ENCODE measurements at regions not wholly inside any gene's neighbourhood (a gene's known extent, or its start where the extent isn't known, plus 50 kb on each side); places are given as distances from the start of the nearest gene placed in this dataset.

DNA sequence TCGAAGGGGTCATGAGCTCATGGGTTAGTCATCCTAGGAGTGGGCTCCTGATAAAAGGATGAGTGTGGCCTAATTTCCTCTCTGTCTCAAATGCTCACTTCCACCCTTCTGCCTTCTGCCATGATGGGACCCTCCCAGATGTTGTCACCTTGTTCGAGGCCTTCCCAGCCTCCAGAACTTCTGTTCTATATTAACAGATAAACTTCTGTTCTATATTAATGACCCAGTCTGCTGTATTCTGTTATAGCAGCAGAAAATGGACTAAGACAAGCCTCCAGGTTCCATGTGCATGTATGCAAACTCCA, 583.2 kb downstream of the GLRX3 start:
- no peak for DNase-seq (ENCODE audit: low read depth in 2 of 2)

GRCh38 chr10:130720235-130720634, 584.0 kb downstream of the GLRX3 start:
- no peak for DNase-seq (ENCODE audit: low read depth in 2 of 2)

DNA sequence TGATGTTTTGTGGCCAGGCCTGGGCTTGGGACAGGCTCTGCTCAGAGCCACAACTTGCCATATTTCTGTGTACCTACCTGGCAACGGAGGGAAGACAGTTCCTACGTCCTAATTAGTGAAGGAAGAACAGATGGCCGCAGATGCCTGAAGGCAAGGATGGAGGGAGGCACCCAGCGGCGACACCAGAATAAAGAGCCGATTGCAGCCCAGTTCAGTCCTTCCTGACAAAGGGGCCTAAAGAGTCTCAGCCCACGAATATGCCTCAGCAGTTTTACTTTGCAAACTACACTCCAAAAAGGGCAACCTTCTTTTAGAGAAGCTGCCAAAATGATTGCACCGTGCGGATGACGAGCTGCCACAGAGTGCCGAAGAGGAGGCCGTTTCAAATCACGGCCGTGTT, 585.8 kb downstream of the GLRX3 start:
- no peak for DNase-seq (ENCODE audit: low read depth in 2 of 2)

DNA sequence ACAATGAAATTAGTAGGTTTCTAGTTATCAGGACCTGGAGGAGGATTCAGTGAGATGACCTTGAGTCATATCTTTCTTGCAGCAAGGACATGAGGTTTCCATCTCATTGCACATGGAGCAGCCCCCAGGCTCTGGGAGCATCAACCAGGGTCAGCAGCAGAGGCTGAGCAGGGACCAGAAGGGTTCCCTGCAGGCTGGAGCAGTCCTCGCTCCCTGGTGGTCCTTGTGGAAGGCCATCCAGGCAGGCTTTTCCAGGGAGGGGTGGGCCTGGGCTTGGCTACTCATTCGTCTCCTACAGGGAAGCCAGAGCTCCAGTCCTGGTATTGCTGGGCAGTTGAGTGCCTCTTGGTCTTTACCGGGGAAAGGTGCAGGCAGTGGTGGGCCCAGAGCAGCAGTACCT, 587.5 kb downstream of the GLRX3 start:
- DNase-seq (ENCODE audit: low read depth in 2 of 2), result no peak

DNA sequence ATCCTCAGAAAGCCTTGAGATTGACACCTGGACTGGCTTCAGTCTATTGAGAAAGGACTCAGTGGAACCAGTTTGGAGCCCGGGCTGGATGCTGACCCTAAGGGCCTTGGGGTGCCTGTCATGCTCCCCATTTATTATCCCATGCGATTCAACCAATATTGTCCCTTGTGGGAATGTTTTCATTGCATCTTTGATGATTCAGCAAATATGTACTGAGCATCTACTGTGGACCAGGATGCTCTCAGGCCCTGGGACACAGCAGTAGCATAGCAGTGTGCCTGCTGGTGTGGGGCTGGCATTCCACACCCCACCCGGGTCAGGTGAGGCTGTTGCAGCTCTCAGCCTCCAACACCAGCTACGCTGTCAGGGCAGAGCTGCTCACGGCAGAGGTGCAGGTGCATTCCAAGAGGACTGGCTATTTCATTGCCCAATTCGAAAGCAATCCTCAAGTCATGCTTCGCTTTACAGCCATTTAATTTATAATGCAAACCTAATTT, 586.0 kb downstream of the TCERG1L start:
- DNase-seq (ENCODE audit: low read depth in 2 of 2), result no peak

DNA sequence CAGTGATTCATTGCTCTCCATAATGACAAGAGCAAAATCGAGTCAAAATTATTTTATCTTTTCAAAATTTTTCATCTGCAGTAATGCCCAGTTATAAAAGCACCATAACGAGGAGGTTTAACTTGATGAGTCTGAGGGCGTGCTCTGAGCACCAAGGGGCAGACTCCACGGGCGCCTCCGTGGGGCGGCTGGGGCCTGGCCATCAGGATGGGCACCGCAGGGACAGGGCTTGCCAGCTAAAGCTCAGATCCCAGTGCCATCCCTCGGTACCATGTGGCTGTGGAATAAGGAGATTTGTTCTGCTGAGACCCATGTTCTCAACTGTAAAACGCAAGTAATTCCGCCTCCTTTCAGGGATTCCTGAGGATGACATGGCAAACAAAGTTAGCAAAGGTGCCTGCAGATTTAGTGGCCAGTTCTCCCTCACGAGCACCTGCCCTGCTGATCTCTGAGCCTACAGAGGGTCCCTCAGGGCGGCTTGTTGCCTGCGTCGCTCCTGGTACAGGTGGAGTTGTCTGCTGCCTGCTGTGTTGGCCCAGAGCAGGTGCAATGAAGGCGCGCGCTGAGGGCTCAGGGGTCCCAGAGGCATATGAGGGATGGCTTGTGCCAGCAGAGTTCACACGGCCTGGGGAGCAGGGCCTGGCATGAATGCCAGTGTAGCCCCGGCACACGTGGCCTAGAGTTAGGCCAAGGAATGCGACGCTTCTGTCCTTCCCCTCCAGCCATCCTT, 584.4 kb downstream of the TCERG1L start:
- DNase-seq (ENCODE audit: low read depth in 2 of 2), result no peak

DNA sequence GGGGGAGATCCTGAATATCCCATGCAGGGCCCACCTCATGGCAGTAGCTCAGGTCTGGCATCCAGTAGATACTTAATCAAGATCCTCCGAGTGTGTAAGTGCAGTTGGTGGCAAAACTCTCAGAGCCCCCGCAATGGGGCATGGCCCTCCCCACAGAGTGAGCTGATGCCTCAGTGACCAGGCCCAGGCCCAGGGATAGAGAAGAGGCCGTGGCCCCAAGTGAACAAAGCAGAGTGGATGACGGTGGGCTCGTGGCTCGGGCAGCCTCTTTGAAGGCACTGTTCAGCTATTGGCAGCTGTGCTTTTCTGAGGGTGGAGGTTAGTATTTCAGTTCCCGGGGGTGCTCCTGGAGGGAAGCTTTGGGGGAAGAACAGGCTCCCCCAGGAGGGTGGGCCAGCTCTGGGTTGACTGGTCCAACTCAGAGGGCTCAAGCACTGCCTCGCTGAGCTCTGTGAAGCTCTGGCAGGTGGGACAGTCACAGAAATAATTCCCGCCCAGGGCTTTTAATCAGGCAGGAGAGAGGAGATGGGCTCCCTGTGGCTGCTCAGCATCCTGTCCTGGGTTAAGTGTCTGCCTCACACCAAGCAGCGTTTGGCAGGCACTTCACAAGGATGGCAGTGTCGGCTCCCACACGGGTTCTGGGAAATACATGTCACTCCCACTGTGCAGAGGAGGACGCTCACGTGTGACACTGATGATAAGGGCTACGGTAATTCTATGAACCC, 583.6 kb downstream of the TCERG1L start:
- no peak for DNase-seq (ENCODE audit: low read depth in 2 of 2)

DNA sequence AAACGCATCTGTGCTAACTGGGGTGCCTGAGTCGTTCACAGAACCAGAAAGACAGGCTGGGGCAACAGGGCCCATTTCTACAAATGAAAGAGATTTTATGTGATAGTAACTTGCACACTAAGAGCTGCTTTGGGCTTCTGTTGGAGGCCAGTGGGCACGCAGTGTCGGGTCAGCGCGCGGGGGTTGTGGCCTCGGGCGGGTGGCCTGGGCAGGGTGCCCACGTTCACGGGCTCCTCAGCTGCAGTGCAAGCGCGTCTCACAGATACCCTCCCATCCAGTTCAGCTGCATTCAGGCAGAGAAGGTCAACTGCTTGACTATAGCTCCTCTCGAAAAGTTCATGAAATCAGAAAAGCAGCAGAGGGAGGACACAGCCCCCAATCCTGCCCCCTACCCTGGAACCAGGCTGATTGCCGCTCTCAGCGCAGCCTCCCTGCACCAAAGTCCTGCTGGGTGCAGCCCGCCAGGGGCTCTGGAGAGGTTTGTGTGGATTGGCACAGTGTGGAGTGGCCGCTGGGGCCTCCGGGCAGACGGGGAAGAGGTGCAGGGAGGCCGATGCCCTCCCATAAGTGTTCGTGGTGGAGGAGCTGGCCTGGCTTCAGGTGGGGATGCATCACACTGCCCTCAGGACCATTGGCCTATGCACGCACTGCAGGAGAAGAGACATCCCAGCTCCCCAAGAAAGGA, 582.8 kb downstream of the TCERG1L start:
- DNase-seq (ENCODE audit: low read depth in 2 of 2), result no peak

- DNase-seq (ENCODE audit: low read depth in 2 of 2), result no peak
Observed at GRCh38 chr10:130729876-130730275, 581.6 kb downstream of the TCERG1L start.

DNA sequence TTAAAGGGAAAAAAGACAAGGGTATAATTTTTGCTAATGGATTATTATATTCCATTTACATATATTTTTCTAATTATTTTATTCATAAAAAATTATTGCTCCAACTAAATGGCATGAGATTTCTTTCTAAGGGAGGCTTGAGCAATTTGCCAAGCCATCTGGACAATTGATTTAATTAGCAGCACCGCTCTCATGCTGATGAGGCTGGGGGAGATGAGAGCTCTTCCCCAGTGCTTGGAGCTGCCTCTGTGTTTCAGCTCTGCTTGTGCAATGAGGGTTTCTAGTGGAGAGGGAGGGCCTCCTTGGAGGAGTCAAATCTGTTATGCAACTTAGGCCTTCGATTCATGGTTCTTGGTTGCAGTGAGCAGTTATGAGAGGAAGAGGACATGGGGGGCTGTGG, 574.3 kb downstream of the TCERG1L start:
- DNase-seq (ENCODE audit: low read depth in 2 of 2), result no peak

GRCh38 chr10:130737621-130738020, 573.9 kb downstream of the TCERG1L start:
- no peak for DNase-seq (ENCODE audit: low read depth in 2 of 2)

GRCh38 chr10:130739016-130739756, 572.3 kb downstream of the TCERG1L start:
- no peak for DNase-seq (ENCODE audit: low read depth in 2 of 2)

- no peak for DNase-seq (ENCODE audit: low read depth in 2 of 2)
Observed at GRCh38 chr10:130739757-130740145, 571.8 kb downstream of the TCERG1L start.

DNA sequence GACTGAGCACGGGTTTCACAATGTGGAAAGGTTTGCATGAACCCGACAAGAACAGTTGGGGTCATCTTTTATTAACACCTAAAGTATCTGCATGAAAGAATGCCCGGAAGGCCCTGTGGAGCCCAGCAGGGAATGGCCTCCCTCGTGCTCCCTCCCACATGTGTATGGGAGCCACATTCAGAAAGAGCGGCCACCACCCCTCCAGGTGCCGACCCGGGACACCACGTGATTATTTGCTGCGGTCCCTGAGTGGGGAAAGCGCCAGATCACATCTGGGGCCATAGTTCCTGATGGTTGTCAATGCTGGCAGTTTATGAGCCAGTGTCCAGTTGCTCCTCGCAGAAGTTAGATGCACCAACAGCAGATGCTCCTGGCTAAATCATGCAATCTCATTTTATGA, 571.4 kb downstream of the TCERG1L start:
- no peak for DNase-seq (ENCODE audit: low read depth in 2 of 2)

DNA sequence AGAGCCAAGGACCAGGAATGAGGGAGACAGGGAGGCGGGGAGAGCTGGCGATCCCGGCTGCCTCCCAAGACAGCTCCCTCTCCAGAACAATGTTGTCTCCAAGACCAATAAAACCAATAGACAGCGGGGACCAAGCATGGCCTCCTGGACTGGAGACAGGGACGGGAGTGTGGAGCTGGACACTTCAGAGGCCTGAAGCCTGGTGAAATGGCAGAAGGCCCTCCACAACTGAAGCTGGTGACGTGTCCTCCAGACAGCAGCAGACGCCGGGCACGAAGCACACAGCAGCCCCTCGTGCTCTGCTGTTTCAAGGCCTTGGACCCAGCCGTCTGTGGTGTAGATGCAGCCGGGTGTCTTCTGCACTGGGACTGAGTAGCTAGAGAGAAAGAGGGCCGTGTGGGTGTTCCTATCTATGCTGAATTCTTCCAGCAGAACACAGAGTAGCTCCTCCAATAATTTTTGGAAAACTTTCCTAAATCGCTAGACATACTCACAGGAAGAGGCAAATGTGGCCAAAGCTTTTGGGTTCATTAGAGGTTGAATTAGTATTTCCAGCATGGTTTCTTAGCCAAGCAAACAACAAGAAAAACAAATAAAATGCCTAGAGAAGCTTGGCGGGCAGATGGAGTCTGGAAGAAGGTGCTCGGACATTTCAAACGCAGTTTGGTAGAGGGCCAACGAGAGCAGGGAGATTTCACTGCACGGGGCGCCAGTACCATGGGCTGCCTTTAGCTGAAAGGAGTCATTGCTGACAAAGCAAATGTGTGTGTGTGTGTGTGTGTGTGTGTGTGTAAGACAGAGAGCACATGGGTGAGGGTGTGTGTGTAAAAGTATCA, 570.4 kb downstream of the TCERG1L start:
- no peak for DNase-seq (ENCODE audit: low read depth in 2 of 2)

- DNase-seq (ENCODE audit: low read depth in 2 of 2), result no peak
Observed at GRCh38 chr10:130741901-130742855, 569.3 kb downstream of the TCERG1L start.

- no peak for DNase-seq (ENCODE audit: low read depth in 2 of 2)
Observed at GRCh38 chr10:130742941-130743675, 568.4 kb downstream of the TCERG1L start.

DNA sequence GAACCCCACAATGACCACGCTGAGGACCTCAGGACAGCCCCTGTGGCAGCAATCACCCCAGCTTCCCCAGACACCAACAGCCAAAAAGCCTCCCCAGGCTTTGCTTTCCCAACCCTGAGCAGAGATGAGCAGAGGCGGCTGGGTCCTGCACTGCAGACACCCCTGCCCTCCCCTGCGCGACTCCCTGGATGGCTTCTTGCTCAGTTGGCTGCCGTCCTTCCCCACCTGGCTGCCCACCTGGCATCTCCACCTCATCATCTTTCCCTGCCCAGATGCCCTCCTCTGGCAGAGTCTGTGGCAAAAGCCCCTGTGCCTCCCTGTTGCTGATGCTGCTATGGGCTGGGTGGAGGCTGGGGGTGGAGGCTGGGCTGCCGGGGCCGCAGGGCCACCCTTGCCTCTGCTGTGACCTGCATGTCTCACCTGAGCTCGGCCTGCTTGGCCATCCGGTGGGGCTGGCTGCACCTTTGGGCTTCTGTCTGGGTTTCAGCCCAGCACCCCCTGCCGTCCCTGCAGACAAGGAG, 567.7 kb downstream of the TCERG1L start:
- no peak for DNase-seq (ENCODE audit: low read depth in 2 of 2)

- no peak for DNase-seq (ENCODE audit: low read depth in 2 of 2)
Observed at GRCh38 chr10:130744631-130745030, 566.9 kb downstream of the TCERG1L start.

All from fibroblast of skin of left quadriceps (primary cell).